Thoracic aorta (tissue), 2 donors: ENCODE measurements at regions not wholly inside any gene's neighbourhood (a gene's known extent, or its start where the extent isn't known, plus 50 kb on each side); places are given as distances from the start of the nearest gene placed in this dataset.

ENCODE experiments used
- ATAC-seq: fragments of 150-250 bp; one replicate; pipeline ENCODE4 v1.8.0; 2017; ENCODE audit warnings: low read depth; ENCODE audit not compliant: insufficient number of reproducible peaks, low FRiP score
- DNase-seq: peaks from one replicate; pipeline ENCODE4 v3.0.0-alpha.2; 2020; ENCODE audit warnings: low spot score
- H3K27ac ChIP-seq, 2 donors: fragments of 200-600 bp; sonication (generic); 1 replicate in 1 of 2; 2 replicates in 1 of 2; pipeline ENCODE4 v1.5.1; 2016; ENCODE audit warnings: mild to moderate bottlenecking in 2 of 2, moderate library complexity in 2 of 2
- H3K27me3 ChIP-seq: fragments of 200-600 bp; sonication (generic); replicated peaks from 2 replicates; pipeline ENCODE4 v1.6.0; 2016; ENCODE audit warnings: mild to moderate bottlenecking; ENCODE audit not compliant: insufficient read depth
- H3K36me3 ChIP-seq: fragments of 200-600 bp; sonication (generic); one replicate; pipeline ENCODE4 v1.5.1; 2016
- H3K4me1 ChIP-seq, 2 donors: fragments of 200-600 bp; sonication (generic); 1 replicate in 1 of 2; 2 replicates in 1 of 2; pipeline versions ENCODE4 v1.5.1 to v1.6.0; 2016; ENCODE audit warnings: low read depth in 2 of 2, mild to moderate bottlenecking in 1 of 2; ENCODE audit not compliant: control insufficient read depth in 1 of 2
- H3K4me3 ChIP-seq: fragments of 200-600 bp; sonication (generic); 2 replicates; pipeline ENCODE4 v1.5.1; 2016; ENCODE audit warnings: mild to moderate bottlenecking
- H3K9me3 ChIP-seq: fragments of 200-600 bp; sonication (generic); 2 replicates; pipeline ENCODE4 v1.5.1; 2016
- TF ChIP-seq, protein P1 (sequence below): fragments of 200-600 bp; sonication (generic); IDR thresholded peaks from one replicate; pipeline ENCODE4 v1.5.1; 2019; ENCODE audit warnings: antibody characterized with exemption

DNA sequence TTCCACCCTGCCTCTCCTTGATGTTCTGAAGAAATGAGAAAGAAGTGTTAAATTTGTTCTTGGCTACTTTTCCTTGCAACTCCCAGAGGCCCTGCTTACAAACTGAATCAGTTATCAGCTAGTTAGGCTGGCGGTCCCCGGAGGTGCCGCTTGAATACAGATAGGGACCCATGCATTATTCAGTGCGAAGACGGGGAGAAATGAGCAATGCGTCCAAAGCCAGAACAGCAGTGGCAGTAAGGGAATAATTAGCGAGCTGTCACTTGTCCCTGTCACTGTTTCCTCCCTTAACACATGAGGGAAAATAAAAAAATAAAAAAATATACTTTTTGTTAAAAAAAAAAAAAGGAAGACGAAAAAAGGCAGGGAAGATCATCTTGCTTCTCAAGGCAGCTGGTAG is 528.1 kb downstream of the MN1 start:
- no peaks in the 10 kb centered on the region for H3K36me3 ChIP-seq
- H3K27ac ChIP-seq = no peak overlapping the region
- no peaks in the 10 kb centered on the region for H3K9me3 ChIP-seq
- TF ChIP-seq, protein P1, sequence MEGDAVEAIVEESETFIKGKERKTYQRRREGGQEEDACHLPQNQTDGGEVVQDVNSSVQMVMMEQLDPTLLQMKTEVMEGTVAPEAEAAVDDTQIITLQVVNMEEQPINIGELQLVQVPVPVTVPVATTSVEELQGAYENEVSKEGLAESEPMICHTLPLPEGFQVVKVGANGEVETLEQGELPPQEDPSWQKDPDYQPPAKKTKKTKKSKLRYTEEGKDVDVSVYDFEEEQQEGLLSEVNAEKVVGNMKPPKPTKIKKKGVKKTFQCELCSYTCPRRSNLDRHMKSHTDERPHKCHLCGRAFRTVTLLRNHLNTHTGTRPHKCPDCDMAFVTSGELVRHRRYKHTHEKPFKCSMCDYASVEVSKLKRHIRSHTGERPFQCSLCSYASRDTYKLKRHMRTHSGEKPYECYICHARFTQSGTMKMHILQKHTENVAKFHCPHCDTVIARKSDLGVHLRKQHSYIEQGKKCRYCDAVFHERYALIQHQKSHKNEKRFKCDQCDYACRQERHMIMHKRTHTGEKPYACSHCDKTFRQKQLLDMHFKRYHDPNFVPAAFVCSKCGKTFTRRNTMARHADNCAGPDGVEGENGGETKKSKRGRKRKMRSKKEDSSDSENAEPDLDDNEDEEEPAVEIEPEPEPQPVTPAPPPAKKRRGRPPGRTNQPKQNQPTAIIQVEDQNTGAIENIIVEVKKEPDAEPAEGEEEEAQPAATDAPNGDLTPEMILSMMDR = no peak
- ATAC-seq (no peak), DNase-seq (no peak)
- no peak overlapping the region for H3K4me3 ChIP-seq
- H3K27me3 ChIP-seq = no peaks in the 10 kb centered on the region
- H3K4me1 ChIP-seq = peaks cover 0 to 9% of the 10 kb centered on the region in 2 donors

DNA sequence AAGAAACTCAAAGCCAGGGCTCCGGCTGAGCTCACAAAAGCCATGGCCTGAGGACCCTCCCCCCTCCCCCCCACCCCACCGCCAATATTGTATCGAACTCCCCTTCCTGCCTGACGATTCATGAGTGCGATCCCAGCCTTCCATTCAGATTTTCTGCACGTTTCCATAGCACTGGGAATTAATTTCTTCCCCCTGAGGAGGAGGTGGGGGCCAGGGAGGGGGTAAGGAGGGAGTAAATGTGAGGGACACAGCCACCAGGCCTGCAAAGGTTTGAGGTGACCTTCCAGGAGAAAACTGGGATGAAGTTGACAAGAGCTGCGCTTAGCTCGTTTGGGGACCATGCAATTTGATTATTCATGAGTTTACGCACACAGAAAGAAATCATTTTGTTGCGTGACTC is 527.7 kb downstream of the MN1 start:
- H3K4me1 ChIP-seq = peaks cover 0 to 9% of the 10 kb centered on the region in 2 donors
- TF ChIP-seq, protein P1 = no peak
- no peaks in the 10 kb centered on the region for H3K9me3 ChIP-seq
- no peaks in the 10 kb centered on the region for H3K36me3 ChIP-seq
- ATAC-seq (no peak), DNase-seq (no peak)
- no peak overlapping the region for H3K4me3 ChIP-seq
- H3K27me3 ChIP-seq = no peaks in the 10 kb centered on the region
- H3K27ac ChIP-seq = no peak overlapping the region

DNA sequence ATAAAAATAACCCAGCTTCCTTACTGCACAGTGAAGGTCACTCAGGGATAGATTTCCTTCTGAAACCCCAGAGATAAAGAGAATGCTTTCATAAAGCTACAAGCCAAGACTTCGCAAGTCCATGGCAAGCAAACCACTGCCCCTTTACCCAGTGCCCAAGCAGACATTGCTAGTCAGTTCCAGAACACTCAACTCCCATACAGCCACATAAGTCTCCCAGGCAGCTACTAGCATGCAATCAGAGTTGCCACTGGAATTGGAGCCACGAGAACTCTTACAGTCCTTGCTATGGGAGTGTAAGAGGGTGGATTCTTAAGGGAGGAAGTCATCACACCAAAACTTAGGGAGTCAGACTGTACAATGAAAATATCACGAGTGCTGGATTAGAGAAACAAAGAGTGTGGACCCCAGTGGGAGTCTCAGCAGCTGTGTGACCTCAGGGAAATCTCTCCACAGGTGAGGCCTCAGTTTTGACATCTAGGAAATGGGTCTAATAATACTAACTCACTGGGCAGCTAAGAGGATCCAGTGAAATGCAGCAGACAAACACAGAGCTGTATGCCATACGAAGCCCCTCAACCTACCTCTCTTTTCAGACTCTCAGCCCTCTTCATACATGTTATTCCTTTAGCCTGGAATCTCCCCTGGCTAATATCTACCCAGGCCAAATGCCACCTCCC is 526.6 kb downstream of the MN1 start:
- ATAC-seq (no peak), DNase-seq (no peak)
- peaks cover 0 to 9% of the 10 kb centered on the region in 2 donors for H3K4me1 ChIP-seq
- H3K9me3 ChIP-seq = no peaks in the 10 kb centered on the region
- H3K27ac ChIP-seq = no peak overlapping the region
- TF ChIP-seq, protein P1 = no peak
- no peaks in the 10 kb centered on the region for H3K36me3 ChIP-seq
- H3K4me3 ChIP-seq = no peak overlapping the region
- H3K27me3 ChIP-seq = no peaks in the 10 kb centered on the region

DNA sequence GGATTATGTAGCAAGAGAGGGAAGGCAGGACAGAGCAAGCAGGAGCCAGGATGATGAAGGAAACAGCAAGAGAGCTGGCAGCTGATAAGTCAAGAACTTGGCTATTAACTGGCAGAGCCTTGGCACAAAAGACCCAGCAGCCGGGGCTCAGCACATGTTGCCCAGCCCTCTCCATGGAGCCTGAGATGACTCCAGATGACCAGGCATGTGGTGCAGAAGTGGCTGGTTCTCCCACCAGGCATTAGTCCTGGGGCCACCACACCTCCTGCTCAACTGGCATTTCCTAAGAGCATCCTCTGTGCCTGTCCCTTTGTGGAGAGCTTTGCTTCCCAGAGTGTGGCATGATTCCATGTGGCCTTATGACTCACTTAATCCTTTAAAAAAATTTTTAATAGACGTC is 522.6 kb downstream of the MN1 start:
- no peak for DNase-seq
- TF ChIP-seq, protein P1 = no peak

GRCh38 chr22:27283240-27283639 is 518.3 kb downstream of the MN1 start:
- DNase-seq (no peak), ATAC-seq (no peak)
- TF ChIP-seq, protein P1 = no peak

More for the DNA sequence above, 522.6 kb downstream of the MN1 start:
- H3K4me3 ChIP-seq = no peak overlapping the region
- no peaks in the 10 kb centered on the region for H3K36me3 ChIP-seq
- H3K27me3 ChIP-seq = no peaks in the 10 kb centered on the region
- no peaks in the 10 kb centered on the region for H3K4me1 ChIP-seq
- no peaks in the 10 kb centered on the region for H3K9me3 ChIP-seq
- H3K27ac ChIP-seq = no peak overlapping the region
- no peak for ATAC-seq

More at GRCh38 chr22:27283240-27283639, 518.3 kb downstream of the MN1 start:
- Histone ChIP-seq H3K27me3 (no peaks in the 10 kb centered on the region), H3K27ac (no peak overlapping the region), H3K4me3 (no peak overlapping the region), H3K9me3 (no peaks in the 10 kb centered on the region), H3K36me3 (no peaks in the 10 kb centered on the region), H3K4me1 (no peaks in the 10 kb centered on the region)
